Adipocyte (in vitro differentiated cells): ENCODE measurements at regions not wholly inside any gene's neighbourhood (a gene's known extent, or its start where the extent isn't known, plus 50 kb on each side); places are given as distances from the start of the nearest gene placed in this dataset.
A peak's percentile ranks its signal among the peaks of the same experiment; 100 is the strongest.

ENCODE experiments used
- DNase-seq: peaks from one replicate; pipeline ENCODE4 v3.0.0-alpha.2; 2015; ENCODE audit warnings: low read depth
- H3K27me3 ChIP-seq: replicated peaks from 2 replicates; pipeline ENCODE4 v1.7.0; 2013; ENCODE audit warnings: mild to moderate bottlenecking, low read length, moderate library complexity; ENCODE audit not compliant: control insufficient read depth, insufficient read depth
- H3K36me3 ChIP-seq: 2 replicates; pipeline ENCODE4 v1.7.0; 2013; ENCODE audit warnings: low read length, mild to moderate bottlenecking, moderate library complexity; ENCODE audit not compliant: control insufficient read depth, insufficient read depth, severe bottlenecking
- H3K4me1 ChIP-seq: 2 replicates; pipeline ENCODE4 v1.7.0; 2013; ENCODE audit warnings: mild to moderate bottlenecking, low read length, moderate library complexity; ENCODE audit not compliant: control insufficient read depth, insufficient read depth
- H3K4me3 ChIP-seq: 2 replicates; pipeline ENCODE4 v1.7.0; 2013; ENCODE audit warnings: mild to moderate bottlenecking, low read length, moderate library complexity
- H3K9ac ChIP-seq: 2 replicates; pipeline ENCODE4 v1.7.0; 2013; ENCODE audit warnings: mild to moderate bottlenecking, low read length, moderate library complexity
- H3K9me3 ChIP-seq: 2 replicates; pipeline ENCODE4 v1.7.0; 2013; ENCODE audit warnings: mild to moderate bottlenecking, low read length, moderate library complexity; ENCODE audit not compliant: control insufficient read depth

GRCh38 chr2:41949091-41949882 is 98.5 kb upstream of the PKDCC start:
- H3K4me3 ChIP-seq: no peak overlapping the region
- DNase-seq: no peak
- H3K9me3 ChIP-seq: peaks cover 4% of the 10 kb centered on the region
- no peaks in the 10 kb centered on the region for H3K36me3 ChIP-seq
- peaks cover 8% of the 10 kb centered on the region for H3K27me3 ChIP-seq
- no peak overlapping the region for H3K9ac ChIP-seq
- no peaks in the 10 kb centered on the region for H3K4me1 ChIP-seq

- Histone ChIP-seq H3K27me3 (peaks cover 8% of the 10 kb centered on the region), H3K9me3 (peaks cover 4% of the 10 kb centered on the region), H3K36me3 (no peaks in the 10 kb centered on the region), H3K9ac (no peak overlapping the region), H3K4me1 (no peaks in the 10 kb centered on the region), H3K4me3 (no peak overlapping the region)
- DNase-seq: no peak
Observed at GRCh38 chr2:41949883-41950665, 97.7 kb upstream of the PKDCC start.

- Histone ChIP-seq H3K4me1 (no peaks in the 10 kb centered on the region), H3K36me3 (no peaks in the 10 kb centered on the region), H3K9ac (no peak overlapping the region), H3K4me3 (no peak overlapping the region), H3K27me3 (peaks cover 8% of the 10 kb centered on the region), H3K9me3 (peaks cover under 1% of the 10 kb centered on the region)
- DNase-seq: no peak
Observed at GRCh38 chr2:41950666-41950960, 97.2 kb upstream of the PKDCC start.

GRCh38 chr2:41954304-41955291 is 93.2 kb upstream of the PKDCC start:
- Histone ChIP-seq H3K4me1 (no peaks in the 10 kb centered on the region), H3K36me3 (no peaks in the 10 kb centered on the region), H3K4me3 (no peak overlapping the region), H3K9ac (no peak overlapping the region), H3K9me3 (no peaks in the 10 kb centered on the region), H3K27me3 (peaks cover 11% of the 10 kb centered on the region)
- no peak for DNase-seq

GRCh38 chr2:41955316-41956043 is 92.3 kb upstream of the PKDCC start:
- Histone ChIP-seq H3K4me1 (no peaks in the 10 kb centered on the region), H3K4me3 (no peak overlapping the region), H3K27me3 (peaks cover 10% of the 10 kb centered on the region), H3K9ac (no peak overlapping the region), H3K36me3 (no peaks in the 10 kb centered on the region), H3K9me3 (no peaks in the 10 kb centered on the region)
- DNase-seq: no peak

DNA sequence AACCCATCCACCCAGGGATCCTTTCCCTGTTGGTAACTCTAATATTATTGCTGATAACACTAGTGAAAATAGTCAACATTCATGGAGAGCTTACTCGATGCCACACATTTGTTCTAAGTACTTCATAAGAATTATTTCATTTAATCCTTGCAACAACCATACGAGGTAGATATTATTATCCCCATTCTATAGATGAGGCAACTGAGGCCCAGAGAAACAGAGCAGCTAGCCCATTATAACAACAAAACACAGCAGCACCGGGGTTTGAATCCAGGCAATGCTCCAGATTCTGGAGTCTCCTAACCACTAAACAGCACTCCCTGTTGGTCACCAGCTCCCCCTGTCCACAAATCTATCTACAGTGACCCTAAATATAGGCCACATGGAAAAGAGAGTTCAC is 90.4 kb upstream of the PKDCC start:
- no peak overlapping the region for H3K9ac ChIP-seq
- H3K27me3 ChIP-seq: peaks cover 10% of the 10 kb centered on the region
- peaks cover 2% of the 10 kb centered on the region for H3K4me1 ChIP-seq
- no peak overlapping the region for H3K4me3 ChIP-seq
- H3K9me3 ChIP-seq: no peaks in the 10 kb centered on the region
- no peaks in the 10 kb centered on the region for H3K36me3 ChIP-seq
- no peak for DNase-seq

- no peaks in the 10 kb centered on the region for H3K36me3 ChIP-seq
- peaks cover 10% of the 10 kb centered on the region for H3K27me3 ChIP-seq
- H3K9me3 ChIP-seq: no peaks in the 10 kb centered on the region
- H3K9ac ChIP-seq: no peak overlapping the region
- peaks cover 10% of the 10 kb centered on the region for H3K4me1 ChIP-seq
- H3K4me3 ChIP-seq: no peak overlapping the region
- DNase-seq: no peak
Observed at GRCh38 chr2:41958251-41958650, 89.6 kb upstream of the PKDCC start.

DNA sequence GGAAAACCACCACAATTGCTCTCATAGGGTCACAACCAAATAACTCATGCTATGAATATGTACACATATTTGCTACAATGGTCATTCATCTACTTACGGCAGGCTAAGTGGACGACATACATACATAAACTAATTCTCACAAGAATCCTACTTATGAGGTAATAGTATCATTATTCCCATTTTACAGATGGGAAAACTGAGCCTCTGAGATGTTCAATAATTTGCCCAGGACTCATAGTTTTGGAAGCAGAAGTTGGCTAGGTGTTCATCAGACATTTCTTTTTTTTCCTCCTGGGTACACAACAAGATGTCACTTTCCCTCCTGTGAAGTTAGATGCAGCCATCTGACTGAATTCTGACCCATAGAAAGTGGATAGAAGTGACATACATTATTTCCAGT is 89.0 kb upstream of the PKDCC start:
- no peaks in the 10 kb centered on the region for H3K9me3 ChIP-seq
- H3K36me3 ChIP-seq: no peaks in the 10 kb centered on the region
- DNase-seq: no peak
- peaks cover 10% of the 10 kb centered on the region for H3K27me3 ChIP-seq
- H3K9ac ChIP-seq: no peak overlapping the region
- H3K4me1 ChIP-seq: peaks cover 15% of the 10 kb centered on the region
- H3K4me3 ChIP-seq: no peak overlapping the region

GRCh38 chr2:41959760-41960159 is 88.1 kb upstream of the PKDCC start:
- Histone ChIP-seq H3K9ac (no peak overlapping the region), H3K4me3 (no peak overlapping the region), H3K9me3 (no peaks in the 10 kb centered on the region), H3K4me1 (peaks cover 25% of the 10 kb centered on the region), H3K36me3 (no peaks in the 10 kb centered on the region), H3K27me3 (peaks cover 10% of the 10 kb centered on the region)
- no peak for DNase-seq

DNA sequence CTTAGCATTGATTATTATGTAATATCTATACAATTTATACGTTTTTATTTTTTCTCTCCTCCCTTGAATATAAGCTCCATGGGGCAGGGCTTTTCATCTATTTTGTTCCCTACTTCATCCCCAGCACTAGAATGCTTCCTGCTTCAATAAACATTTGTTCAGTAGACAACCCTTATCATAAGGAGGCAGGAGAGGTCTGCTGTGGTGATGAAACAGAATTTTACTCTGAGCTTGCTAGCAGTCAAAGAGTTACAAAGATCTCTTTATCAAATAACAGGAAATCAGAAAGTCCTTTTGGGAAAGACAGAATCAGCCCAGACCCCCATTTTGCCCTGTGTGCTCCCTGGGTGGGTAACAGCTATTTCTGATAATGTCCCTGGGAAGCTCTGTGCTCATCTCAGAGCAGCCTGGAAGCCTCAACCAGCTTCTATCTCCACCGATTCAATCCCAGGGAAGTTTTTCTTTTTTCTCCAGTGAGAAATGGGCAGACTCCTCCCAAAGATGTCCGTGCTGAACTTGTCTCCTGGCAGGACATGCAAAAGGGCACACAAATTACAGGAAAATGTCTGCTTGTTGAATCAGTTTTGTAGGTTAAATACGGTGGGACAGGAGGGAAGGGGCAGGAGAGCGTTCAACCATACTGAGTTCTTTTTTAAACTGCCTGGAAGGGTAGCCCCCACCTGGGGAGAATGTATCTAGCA is 84.7 kb upstream of the PKDCC start:
- H3K4me1 ChIP-seq: peaks cover 57% of the 10 kb centered on the region
- no peak for DNase-seq
- H3K9ac ChIP-seq: peak overlapping the region; percentile 85
- H3K4me3 ChIP-seq: peak overlapping the region; percentile 43
- H3K36me3 ChIP-seq: no peaks in the 10 kb centered on the region
- H3K27me3 ChIP-seq: peaks cover 7% of the 10 kb centered on the region
- no peaks in the 10 kb centered on the region for H3K9me3 ChIP-seq
